HG03565 (cell line): ENCODE measurements at regions not wholly inside any gene's neighbourhood (a gene's known extent, or its start where the extent isn't known, plus 50 kb on each side); places are given as distances from the start of the nearest gene placed in this dataset.
"Not testable (repeated sequence)": the region's sequence is repeated elsewhere in the genome, so short reads cannot be mapped to it uniquely, and the experiment has no call there.

ENCODE experiments used
- ATAC-seq: cut with Tn5 transposase; IDR thresholded peaks from one replicate; pipeline ENCODE4 v1.9.1; 2021; ENCODE audit warnings: mild to moderate bottlenecking, moderate library complexity; ENCODE audit not compliant: unreplicated experiment

DNA sequence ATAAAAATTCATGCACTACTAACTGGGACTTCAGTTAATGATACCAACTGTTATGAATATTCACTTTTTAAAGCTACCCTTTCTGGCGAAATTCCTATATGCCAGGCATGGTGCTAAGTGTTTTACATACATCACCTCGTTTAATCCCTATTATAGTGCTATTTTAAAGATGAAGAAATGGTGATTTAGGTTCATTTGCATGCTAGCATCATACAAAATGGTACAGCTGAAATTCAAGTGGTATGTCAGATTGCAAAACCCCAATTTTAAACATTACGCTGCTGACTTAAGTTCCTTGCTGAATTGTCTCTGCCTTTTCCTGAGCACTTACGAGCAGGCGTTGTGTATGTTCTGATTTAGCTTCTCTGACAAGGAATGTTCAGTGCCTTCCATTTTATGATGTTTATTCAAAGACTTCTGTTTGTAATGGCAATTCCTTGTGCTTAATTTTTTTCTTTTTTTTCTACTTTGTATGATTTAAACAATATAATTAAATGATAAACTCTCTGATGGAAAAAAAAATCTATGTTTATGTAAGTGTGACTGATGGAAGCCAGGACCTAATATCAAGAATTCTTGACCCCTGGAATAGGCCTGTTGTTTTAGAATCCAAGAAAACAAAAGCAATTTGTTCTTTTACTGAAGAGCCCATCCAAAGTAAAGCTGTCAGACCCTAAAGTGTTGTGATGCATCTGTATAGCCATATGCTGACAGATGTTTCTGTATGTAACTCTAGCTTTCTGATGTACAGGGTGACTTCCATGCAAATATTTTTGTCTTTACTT lies 148.1 kb downstream of the PCDH7 start:
- ATAC-seq, result no peak

DNA sequence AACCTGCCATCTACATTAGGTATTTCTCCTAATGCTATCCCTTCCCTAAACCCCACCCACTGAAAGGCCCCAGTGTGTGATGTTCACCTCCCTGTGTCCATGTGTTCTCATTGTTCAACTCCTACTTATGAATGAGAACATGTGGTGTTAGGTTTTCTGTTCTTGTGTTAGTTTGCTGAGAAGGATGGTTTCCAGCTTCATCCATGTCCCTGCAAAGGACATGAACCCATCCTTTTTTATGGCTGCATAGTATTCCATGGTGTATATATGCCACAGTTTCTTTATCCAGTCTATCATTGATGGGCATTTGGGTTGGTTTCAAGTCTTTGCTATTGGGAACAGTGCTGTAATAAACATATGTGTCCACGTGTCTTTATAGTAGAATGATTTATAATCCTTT lies 149.2 kb downstream of the PCDH7 start:
- not testable (repeated sequence) for ATAC-seq

DNA sequence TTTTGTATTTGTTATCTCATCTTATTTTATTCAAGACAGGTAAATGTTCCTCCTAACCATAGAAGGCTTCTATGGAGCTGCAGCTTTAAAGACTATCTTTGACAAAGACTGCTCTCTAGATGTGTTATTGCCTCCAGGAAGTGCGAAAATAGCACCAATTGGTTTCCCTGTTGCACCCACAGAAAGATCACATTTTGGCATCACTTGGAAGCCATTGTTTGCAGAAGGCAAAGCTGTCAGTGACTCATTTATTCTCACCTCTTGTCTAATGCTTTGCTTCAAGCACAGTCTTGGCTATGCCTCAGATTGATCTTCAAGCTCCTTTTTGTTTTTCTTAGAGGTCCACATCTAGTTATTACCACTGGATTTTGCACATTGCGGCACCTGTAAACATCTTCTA lies 150.3 kb downstream of the PCDH7 start:
- no peak for ATAC-seq

DNA sequence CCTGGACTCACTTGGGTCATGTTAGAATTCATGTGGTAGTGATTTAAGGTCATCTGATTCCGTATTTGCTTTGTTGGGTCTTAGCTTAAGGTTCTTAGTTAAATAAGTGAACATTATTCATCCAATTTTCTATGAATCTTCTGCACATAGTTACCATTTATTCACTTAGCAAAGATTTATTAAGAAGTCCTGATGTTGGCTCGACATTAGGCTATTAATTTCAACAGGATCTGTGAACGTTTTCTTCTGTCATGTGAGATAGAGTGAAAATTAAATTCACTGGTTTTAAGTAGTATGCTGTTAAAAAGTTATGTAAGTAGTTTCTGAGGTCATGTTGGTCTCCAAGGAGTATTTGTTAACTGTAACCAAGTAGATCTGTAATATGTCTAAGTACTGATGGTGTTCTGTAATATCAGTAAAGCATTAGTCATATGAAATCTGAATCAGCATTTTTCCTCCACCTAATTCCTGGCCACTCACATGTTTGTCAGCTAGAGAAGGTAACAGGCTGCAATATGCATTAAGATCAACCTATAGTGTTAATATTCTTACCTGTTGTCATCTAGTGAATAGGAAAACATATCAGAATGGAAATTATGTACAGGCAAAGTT lies 155.6 kb downstream of the PCDH7 start:
- ATAC-seq, result no peak

DNA sequence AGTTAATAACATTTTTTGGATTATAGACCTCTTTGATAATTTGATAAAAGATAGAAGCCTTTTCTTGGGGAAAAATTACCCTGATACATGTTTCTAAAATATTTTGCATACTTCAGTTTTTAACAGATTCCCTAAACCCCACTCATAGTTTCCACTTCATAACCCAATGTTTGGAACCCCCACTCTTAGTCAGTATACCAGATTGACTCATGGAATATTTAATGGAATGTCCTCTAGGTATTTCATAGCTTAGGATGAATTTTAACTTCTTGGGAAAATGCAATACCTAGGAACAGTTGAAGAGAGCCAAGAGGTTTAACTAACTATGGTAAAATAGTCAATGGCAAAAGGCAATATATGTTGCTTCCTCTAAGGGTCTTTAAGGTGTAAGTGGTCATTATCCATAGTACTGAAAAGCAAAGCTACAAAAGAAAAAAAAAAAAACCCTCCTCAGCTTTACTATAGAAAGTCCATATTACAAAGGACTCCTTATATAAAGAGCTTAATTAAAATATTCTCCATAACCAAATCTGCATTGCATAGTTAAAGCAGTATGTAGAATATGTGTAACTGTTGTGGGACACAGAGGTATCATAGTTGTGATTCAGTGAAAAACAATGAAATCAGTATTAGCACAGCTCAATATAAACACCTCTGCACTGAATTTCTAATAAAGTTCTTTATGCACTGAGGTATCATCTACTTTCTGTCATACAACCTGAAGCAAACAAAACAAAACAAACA lies 159.9 kb downstream of the PCDH7 start:
- no peak for ATAC-seq

DNA sequence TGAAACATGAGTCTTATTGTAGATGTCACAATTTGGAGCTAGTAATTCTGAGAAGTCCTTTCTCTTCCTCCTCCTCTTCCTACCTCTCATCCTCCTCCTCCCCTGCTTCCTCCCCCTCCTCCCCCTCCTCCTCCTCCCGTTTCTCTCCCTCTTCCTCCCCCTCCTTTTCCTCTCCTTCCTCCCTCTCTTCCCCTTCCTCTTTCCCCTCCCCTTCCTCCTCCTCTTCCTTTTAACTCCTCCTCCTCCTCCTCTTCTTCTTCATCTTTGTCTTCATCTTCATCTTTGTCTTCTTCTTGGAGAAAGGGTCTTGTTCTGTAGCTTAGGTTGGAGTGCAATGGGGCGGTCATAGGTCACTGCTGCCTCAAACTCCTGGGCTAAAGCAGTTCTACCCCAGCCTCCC lies 161.8 kb downstream of the PCDH7 start:
- no peak for ATAC-seq

DNA sequence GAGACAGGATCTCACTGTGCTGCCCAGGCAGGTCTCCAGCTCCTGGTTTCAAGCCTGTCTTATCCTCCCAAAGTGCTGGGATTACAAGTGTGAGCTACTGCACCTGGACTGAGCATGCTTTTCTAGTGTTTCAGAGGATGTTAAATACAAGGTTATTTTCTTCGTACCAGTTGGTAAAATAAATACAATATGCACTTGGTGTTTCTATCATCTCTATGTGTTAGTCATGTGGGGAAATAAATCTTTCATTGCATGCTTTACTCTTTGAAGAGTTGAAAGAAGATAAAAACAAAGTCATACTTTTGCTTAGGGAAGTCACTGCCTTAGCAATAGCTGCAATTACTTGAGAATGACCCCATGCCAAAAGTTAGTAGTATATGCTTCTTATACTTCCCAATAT lies 162.3 kb downstream of the PCDH7 start:
- ATAC-seq, result no peak

DNA sequence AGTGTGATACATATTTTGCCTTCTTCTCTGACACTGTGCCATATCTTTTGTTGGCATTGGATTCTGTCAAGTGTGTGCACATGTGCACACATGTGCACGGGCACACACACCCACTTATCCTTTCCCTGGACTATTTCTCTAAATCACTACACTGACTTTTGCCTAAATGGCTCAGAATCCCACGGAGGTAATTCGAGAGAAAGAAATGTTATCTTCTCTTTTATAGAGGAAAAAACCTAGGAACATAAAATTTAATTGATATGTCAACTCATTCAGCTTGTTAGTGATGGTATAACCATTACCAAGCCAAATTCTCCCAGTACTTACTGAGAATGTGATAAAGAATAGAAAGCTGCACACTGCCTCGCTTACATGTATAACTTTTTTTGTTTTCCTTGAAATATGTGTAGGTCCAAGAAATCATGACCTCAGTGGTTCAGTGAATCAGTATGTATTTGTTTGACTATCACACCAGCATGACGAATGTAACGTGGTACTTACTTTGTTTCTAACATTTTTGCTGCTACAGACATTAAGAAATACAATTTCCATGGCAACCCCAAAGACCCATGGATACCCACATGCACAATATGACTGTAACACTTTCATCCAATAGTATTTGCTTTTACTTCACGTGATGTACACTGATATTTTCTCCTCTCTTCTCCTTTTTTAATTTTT lies 163.0 kb downstream of the PCDH7 start:
- no peak for ATAC-seq

DNA sequence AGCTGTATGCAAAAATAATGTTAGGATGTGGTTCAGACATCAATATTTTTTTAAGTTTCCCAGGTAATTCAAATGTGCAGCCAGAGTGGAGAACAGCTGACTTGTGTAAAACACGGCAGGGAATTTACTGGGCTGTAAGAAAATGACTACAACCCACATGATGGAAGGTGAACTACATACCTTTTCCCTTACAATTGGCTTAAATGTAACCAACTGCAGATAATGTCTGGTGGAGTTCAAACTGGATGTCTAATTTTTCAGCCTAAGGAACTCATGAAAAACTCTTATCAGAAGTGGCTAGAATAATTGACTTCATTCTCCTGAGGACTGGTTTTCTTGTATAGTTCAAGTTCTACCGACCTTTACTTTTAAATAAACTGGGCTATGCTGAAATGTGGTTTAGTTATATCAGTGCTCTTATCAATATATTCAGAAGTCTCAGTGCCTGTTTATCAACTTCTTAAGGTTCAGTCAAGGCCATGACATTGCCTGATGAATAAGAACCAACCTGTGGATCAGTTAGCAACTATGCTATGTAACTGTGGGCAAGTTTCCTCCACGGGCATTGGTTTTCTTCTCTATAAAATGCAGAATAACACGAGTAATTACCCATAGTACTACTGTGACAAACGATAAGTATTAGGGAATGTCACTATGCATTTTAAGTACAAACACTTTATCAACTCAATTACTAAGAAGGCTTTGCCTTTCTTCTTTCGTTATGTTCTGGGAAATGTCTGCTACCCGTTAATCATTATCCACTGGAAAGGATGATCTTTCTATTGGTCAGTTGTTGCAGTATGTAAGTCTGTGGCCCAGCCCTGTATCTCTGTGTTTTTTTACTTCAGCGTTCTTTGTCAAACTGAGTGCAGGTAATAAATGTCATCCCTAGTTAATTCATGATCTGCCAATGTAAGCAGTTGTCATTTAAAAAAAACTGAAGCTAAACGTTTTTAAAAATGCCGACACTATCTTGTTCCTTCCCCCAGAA lies 181.6 kb downstream of the PCDH7 start:
- no peak for ATAC-seq

DNA sequence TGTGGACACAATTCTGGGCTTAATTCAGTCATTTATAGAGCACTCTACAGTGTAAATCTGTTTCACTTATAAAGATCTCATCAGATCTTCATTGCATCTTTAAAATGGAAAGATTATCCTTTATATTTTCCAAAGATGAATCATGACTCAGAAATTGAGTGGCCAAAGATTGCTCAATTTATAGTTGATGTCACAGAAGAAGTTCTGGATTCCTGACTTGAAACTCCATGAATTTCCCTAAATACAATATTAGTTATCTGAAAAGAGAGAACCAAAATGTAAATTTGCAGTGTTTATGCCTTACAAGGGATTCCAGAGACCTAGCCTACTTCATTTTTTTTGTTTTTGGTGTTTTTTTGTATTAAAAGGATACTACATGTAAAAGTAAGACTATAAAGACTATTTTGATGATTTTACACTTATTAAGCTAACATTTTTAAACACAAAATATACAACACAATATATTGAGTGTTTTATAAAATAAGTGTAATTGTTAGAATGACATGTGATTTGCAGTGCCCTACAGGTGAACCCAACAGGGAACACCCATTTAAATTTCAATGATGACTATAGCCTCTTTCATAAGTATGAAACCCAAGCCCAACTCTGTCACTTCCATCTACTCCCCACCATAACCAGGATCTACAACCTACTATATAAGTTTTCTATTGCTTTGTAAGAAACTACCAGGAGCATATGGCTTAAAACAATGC lies 183.5 kb downstream of the PCDH7 start:
- ATAC-seq, result no peak

DNA sequence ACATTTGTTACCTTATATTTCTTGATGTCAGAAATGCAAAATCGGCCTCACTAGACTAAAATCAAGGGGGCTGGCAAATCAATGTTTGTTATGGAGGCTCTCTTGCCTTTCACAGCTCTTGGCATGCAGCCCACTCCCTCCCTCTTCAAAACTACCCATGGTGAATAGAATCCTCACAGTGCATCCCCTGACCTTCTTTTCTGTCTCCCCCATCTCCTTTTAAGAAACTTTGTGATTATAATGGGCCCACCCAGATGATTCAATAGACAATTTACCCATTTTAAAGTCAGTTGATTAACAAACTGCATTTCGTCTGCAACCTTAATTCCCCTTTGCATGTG lies 184.0 kb downstream of the PCDH7 start:
- no peak for ATAC-seq

DNA sequence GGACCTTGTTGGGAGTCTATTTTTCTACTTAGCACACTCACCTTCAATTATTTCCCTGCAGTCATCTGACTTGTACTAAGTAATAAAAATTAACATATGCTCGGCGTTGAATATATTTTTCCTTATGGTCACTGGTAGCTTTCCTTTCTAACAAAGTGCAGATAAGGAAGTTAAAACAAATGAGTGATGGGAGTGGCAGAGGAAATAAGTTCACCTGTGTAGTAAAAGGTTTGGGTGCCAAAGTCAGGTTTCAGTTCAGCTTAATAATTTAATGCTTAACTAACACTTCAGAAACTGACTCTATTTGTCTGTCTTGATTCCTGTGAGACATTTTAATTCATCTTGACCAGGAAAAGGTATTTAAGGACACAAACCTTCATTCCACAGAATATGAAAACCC lies 184.4 kb downstream of the PCDH7 start:
- ATAC-seq, result no peak

DNA sequence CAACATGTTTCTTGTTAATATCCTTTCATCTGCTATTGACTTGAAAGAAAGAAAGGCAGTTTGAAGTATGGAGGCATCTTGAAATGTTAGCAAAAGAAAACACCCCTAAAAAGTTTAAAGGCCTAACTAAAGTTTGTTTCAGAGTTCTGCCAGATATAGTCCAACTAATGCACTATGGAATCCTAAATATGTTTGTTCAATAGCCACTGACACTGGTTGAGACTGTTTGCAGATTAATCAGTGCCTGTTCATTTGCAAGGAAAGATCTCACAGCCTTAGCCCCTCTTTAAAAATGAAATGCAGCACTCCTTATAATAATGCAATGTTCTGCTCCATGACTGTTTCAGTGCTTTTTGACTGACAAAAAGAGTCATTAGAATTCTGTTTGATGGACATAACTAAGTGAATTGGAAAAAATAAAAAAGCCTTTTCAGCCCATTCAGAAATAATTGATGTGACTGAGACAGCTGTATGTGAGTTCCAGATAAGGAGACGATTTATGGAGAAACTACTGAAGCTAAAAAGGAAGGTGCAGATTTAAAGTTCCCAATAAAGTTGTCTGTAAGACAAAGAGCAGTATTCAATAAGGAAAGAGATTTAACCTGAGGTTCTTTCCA lies 192.0 kb downstream of the PCDH7 start:
- no peak for ATAC-seq

DNA sequence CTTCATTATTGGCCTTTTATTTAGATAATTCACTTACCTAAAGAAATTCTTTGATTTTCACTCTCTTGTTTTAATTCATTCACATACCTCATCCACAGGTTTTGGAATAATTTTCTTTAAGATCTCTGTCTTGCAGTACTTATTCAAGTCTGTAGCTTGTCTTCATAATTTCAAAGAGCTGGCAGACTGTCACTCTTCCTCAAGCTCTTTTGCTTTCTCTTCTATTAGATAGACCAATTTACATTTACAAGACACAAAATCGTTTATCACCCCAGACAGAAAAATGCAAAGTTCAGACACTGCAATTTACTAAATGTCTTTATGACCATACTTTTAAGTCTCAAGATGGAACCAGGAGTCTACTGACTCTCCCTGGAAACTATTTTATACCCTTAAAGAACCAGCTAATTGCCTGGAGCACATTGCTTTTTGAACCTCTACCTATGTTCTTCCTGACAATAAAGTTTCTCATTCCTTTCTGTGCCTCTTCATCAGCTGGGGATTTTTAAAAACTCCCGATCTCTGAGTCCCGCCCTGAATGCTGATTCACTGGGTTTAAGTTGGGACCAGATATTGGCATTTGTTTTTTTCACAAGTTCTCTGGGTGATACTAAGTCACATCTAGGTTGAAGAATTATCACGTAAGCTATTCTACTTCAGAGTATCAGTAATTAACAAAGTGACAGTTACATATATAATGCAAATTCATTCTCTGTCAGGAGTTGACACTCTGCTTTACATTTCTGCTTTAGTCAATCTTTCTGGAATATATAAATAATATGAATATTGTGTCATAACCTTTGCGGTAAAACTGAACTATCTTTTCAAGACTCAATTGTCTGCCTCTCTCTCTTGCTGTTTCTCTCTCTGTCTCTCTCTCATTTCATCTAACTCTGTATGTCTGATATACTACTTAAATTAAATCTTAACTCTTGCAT lies 196.4 kb downstream of the PCDH7 start:
- ATAC-seq, result no peak

DNA sequence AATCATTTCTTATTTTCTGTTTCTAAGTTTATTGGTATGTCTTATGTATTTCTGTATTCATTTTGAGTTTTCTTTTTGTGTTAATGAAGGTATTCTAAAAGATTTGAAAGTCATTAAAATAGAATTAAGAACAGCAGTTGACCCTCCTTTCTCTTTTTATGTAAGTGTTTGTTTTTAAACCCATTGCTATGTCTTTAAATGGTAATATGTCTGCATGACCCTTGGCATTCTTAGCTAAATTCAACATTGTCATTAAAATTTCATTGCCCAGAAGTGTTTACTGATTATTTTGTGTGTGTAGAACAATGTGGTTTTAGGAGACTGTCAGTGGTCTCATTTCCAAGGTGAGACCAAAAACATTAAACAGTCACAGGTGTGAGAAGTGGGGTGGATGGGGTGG lies 197.8 kb downstream of the PCDH7 start:
- ATAC-seq, result no peak

DNA sequence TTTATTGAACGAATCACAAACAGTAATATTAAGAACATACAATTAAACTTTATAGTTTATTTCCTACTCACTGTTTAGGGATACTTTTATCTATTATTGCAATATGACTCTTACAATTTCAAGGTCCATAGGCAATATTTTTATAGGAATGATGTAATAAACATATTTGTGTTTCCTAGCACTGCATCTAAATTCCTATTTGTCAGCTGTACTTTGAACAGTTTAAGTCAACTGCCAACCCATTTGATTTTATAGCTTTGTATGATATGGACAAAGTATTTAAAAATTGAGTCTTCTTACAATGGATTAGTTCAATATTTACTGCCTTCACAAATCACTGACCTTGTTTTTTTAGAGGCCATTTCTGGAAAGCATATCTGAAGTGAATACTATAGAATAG lies 199.3 kb downstream of the PCDH7 start:
- no peak for ATAC-seq

DNA sequence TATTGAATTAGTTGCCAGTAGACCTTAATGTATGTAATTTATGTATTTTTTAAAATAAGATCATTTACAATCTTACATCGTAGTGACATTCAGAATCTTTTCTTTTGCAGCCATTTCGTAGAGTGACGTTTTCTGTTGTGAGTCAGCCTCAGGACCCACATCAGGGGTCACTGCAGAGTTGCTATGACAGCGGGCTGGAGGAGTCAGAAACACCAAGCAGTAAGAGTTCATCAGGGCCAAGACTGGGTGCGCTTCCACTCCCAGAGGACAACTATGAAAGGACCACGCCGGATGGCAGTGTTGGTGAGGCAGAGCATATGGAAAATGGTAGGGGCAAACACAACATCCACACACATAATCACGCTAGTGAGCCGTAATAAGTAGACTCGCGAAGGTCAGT lies 199.9 kb downstream of the PCDH7 start:
- ATAC-seq, result no peak

DNA sequence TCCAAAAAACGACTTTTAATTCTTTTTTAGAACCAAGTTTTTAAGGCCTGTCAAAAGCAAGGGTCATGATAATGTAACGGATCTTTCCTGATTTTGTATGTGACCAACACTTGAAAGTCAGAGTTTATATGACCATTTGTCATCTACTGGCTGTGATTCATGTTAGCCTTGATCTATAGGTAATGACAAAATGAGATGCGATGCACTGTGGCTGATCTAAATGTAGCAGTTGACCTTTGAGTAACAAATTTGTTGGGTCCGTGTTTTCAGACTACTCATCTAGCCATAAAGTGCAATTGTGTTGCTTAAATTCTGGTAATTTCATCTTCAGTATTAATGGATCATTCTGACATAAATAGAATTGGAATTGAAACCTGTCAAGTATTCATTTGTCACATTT lies 202.5 kb downstream of the PCDH7 start:
- no peak for ATAC-seq
